ENCODE measurements at regions not wholly inside any gene's neighbourhood (a gene's known extent, or its start where the extent isn't known, plus 50 kb on each side); places are given as distances from the start of the nearest gene placed in this dataset.
"Not testable (repeated sequence)": the region's sequence is repeated elsewhere in the genome, so short reads cannot be mapped to it uniquely, and the experiment has no call there.

GRCh38 chr3:23728601-23729117 is 77.1 kb upstream of the UBE2E1 start:
- no peaks in the 10 kb centered on the region for H3K27me3 Mint-ChIP-seq (ENCODE audit: insufficient read depth)
- WGBS, 2 experiments (ENCODE audit: insufficient coverage in 1 of 2, insufficient read length in 1 of 2) = 50% methylated on average over 4 of the region's 4 CpGs; no CpG with 5 or more reads in 1 of the 2 experiments
- H3K36me3 Mint-ChIP-seq (ENCODE audit: low read depth) = no peaks in the 10 kb centered on the region
- H3K27ac Mint-ChIP-seq = no peak overlapping the region
- no peak overlapping the region for H3K4me3 ChIP-seq (ENCODE audit: low read length)
- H3K27me3 ChIP-seq (ENCODE audit: control insufficient read depth, insufficient read depth, low read length, poor library complexity, severe bottlenecking) = no peaks in the 10 kb centered on the region
- no peak for TF ChIP-seq CTCF (conservative IDR thresholded peaks at IDR 0.05)
- H3K9me3 Mint-ChIP-seq = no peaks in the 10 kb centered on the region
- no peaks in the 10 kb centered on the region for H3K9me3 ChIP-seq (ENCODE audit: control insufficient read depth, low read length)
- peaks cover 8% of the 10 kb centered on the region for H3K4me1 ChIP-seq (ENCODE audit: control insufficient read depth, insufficient read depth, low read length)
- no peak overlapping the region for H3K27ac ChIP-seq (ENCODE audit: low read depth, low read length)
- peaks cover 16% of the 10 kb centered on the region for H3K4me1 Mint-ChIP-seq
- no peaks in the 10 kb centered on the region for H3K36me3 ChIP-seq (ENCODE audit: control insufficient read depth, insufficient read depth, low read length)
- DNase-seq = peak; percentile 75
- no peak overlapping the region for H3K4me3 Mint-ChIP-seq
- no peak overlapping the region for H3K9ac ChIP-seq (ENCODE audit: extremely low read depth, low read length, poor library complexity, severe bottlenecking)

- H3K9me3 ChIP-seq (ENCODE audit: control insufficient read depth, low read length); H3K27me3 Mint-ChIP-seq (ENCODE audit: insufficient read depth); H3K9me3 Mint-ChIP-seq; H3K27ac ChIP-seq (ENCODE audit: low read depth, low read length); H3K4me1 ChIP-seq (ENCODE audit: control insufficient read depth, insufficient read depth, low read length); H3K36me3 Mint-ChIP-seq (ENCODE audit: low read depth); H3K27me3 ChIP-seq (ENCODE audit: control insufficient read depth, insufficient read depth, low read length, poor library complexity, severe bottlenecking); H3K9ac ChIP-seq (ENCODE audit: extremely low read depth, low read length, poor library complexity, severe bottlenecking); DNase-seq; H3K4me3 Mint-ChIP-seq; H3K36me3 ChIP-seq (ENCODE audit: control insufficient read depth, insufficient read depth, low read length); H3K4me3 ChIP-seq (ENCODE audit: low read length): not testable (repeated sequence)
- Mint-ChIP-seq H3K4me1 (peaks cover 16% of the 10 kb centered on the region), H3K27ac (peak overlapping the region; percentile 55)
- 81 to 86% methylated on average over 3 to 6 of the region's 6 CpGs for WGBS, 2 experiments (ENCODE audit: insufficient coverage in 1 of 2, insufficient read length in 1 of 2)
Measured at GRCh38 chr3:23729362-23729761, 76.4 kb upstream of the UBE2E1 start.

- Histone ChIP-seq H3K9me3 (ENCODE audit: control insufficient read depth, low read length) (no peaks in the 10 kb centered on the region), H3K4me1 (ENCODE audit: control insufficient read depth, insufficient read depth, low read length) (peaks cover 9% of the 10 kb centered on the region), H3K9ac (ENCODE audit: extremely low read depth, low read length, poor library complexity, severe bottlenecking) (no peak overlapping the region), H3K4me3 (ENCODE audit: low read length) (no peak overlapping the region), H3K36me3 (ENCODE audit: control insufficient read depth, insufficient read depth, low read length) (no peaks in the 10 kb centered on the region), H3K27me3 (ENCODE audit: control insufficient read depth, insufficient read depth, low read length, poor library complexity, severe bottlenecking) (no peaks in the 10 kb centered on the region), H3K27ac (ENCODE audit: low read depth, low read length) (no peak overlapping the region)
- peaks cover 30% of the 10 kb centered on the region for H3K4me1 Mint-ChIP-seq
- 92 to 100% methylated on average over 2 to 3 of the region's 3 CpGs for WGBS, 2 experiments (ENCODE audit: insufficient coverage in 1 of 2, insufficient read length in 1 of 2)
- no peaks in the 10 kb centered on the region for H3K9me3 Mint-ChIP-seq
- TF ChIP-seq CTCF (conservative IDR thresholded peaks at IDR 0.05) = no peak
- H3K27me3 Mint-ChIP-seq (ENCODE audit: insufficient read depth) = no peaks in the 10 kb centered on the region
- DNase-seq = no peak
- H3K4me3 Mint-ChIP-seq = no peak overlapping the region
- no peaks in the 10 kb centered on the region for H3K36me3 Mint-ChIP-seq (ENCODE audit: low read depth)
- H3K27ac Mint-ChIP-seq = no peak overlapping the region
Measured at GRCh38 chr3:23734481-23734880, 71.3 kb upstream of the UBE2E1 start.

- H3K4me3 Mint-ChIP-seq = no peak overlapping the region
Measured at GRCh38 chr3:23735062-23735461, 70.7 kb upstream of the UBE2E1 start.

More at GRCh38 chr3:23735062-23735461, 70.7 kb upstream of the UBE2E1 start:
- peaks cover 15% of the 10 kb centered on the region for H3K4me1 ChIP-seq (ENCODE audit: control insufficient read depth, insufficient read depth, low read length)
- Mint-ChIP-seq H3K36me3 (ENCODE audit: low read depth) (no peaks in the 10 kb centered on the region), H3K4me1 (peaks cover 30% of the 10 kb centered on the region), H3K27ac (no peak overlapping the region), H3K9me3 (no peaks in the 10 kb centered on the region), H3K27me3 (ENCODE audit: insufficient read depth) (no peaks in the 10 kb centered on the region)
- H3K4me3 ChIP-seq (ENCODE audit: low read length) = no peak overlapping the region
- H3K27ac ChIP-seq (ENCODE audit: low read depth, low read length) = no peak overlapping the region
- DNase-seq = no peak
- no peak for TF ChIP-seq CTCF (conservative IDR thresholded peaks at IDR 0.05)
- H3K9ac ChIP-seq (ENCODE audit: extremely low read depth, low read length, poor library complexity, severe bottlenecking) = no peak overlapping the region
- no peaks in the 10 kb centered on the region for H3K36me3 ChIP-seq (ENCODE audit: control insufficient read depth, insufficient read depth, low read length)
- no peaks in the 10 kb centered on the region for H3K27me3 ChIP-seq (ENCODE audit: control insufficient read depth, insufficient read depth, low read length, poor library complexity, severe bottlenecking)
- H3K9me3 ChIP-seq (ENCODE audit: control insufficient read depth, low read length) = no peaks in the 10 kb centered on the region
- 91% methylated on average over 1 to 3 of the region's 3 CpGs for WGBS, 2 experiments (ENCODE audit: insufficient coverage in 1 of 2, insufficient read length in 1 of 2)
